Immature natural killer cell (primary cell): ENCODE measurements at regions not wholly inside any gene's neighbourhood (a gene's known extent, or its start where the extent isn't known, plus 50 kb on each side); places are given as distances from the start of the nearest gene placed in this dataset.
"Not testable (repeated sequence)": the region's sequence is repeated elsewhere in the genome, so short reads cannot be mapped to it uniquely, and the experiment has no call there.

Experiments used
- DNase-seq, 3 donors: peaks; one replicate each; pipeline ENCODE4 v3.0.0; 2022; ENCODE audit warnings: mixed read lengths in 1 of 3
- H3K27ac Mint-ChIP-seq, 6 donors: one replicate each; pipeline ENCODE4 v1.8.0; 2020; ENCODE audit warnings: mixed read lengths in 6 of 6, mild to moderate bottlenecking in 5 of 6, inconsistent platforms in 4 of 6, moderate library complexity in 3 of 6
- H3K27me3 Mint-ChIP-seq, 3 donors: one replicate each; pipeline ENCODE4 v1.8.0; 2020 to 2021; ENCODE audit warnings: low read depth in 3 of 3, mild to moderate bottlenecking in 3 of 3, mixed read lengths in 3 of 3, moderate library complexity in 3 of 3, inconsistent platforms in 1 of 3
- H3K36me3 Mint-ChIP-seq, 3 donors: one replicate each; pipeline ENCODE4 v1.8.0; 2020; ENCODE audit warnings: mixed read lengths in 3 of 3, inconsistent platforms in 2 of 3, mild to moderate bottlenecking in 2 of 3
- H3K4me1 Mint-ChIP-seq, 2 donors: one replicate each; pipeline ENCODE4 v1.8.0; 2020; ENCODE audit warnings: inconsistent platforms in 2 of 2, mild to moderate bottlenecking in 2 of 2, mixed read lengths in 2 of 2, moderate library complexity in 1 of 2
- H3K4me3 Mint-ChIP-seq, 5 donors: one replicate each; pipeline ENCODE4 v1.8.0; 2020; ENCODE audit warnings: mild to moderate bottlenecking in 5 of 5, mixed read lengths in 5 of 5, inconsistent platforms in 3 of 5, moderate library complexity in 3 of 5
- H3K9me3 Mint-ChIP-seq, 6 donors: one replicate each; pipeline ENCODE4 v1.8.0; 2020; ENCODE audit warnings: mild to moderate bottlenecking in 6 of 6, mixed read lengths in 6 of 6, inconsistent platforms in 4 of 6, moderate library complexity in 3 of 6

- Mint-ChIP-seq H3K9me3 (peaks cover 0 to 7% (median 0%) of the 10 kb centered on the region in 6 donors), H3K36me3 (no peaks in the 10 kb centered on the region), H3K4me1 (no peaks in the 10 kb centered on the region), H3K4me3 (no peak overlapping the region), H3K27me3 (peaks cover 0 to 6% (median 0%) of the 10 kb centered on the region in 3 donors), H3K27ac (no peak overlapping the region)
- no peak for DNase-seq
These were observed 104.9 kb downstream of the TEX13C start for GRCh38 chrX:125424536-125424935.

GRCh38 chrX:125436855-125437254, 117.2 kb downstream of the TEX13C start:
- H3K4me1 Mint-ChIP-seq: no peaks in the 10 kb centered on the region
- DNase-seq: no peak
- H3K9me3 Mint-ChIP-seq: no peaks in the 10 kb centered on the region
- no peak overlapping the region for H3K27ac Mint-ChIP-seq
- peaks cover 0 to 4% (median 0%) of the 10 kb centered on the region in 3 donors for H3K27me3 Mint-ChIP-seq
- H3K36me3 Mint-ChIP-seq: no peaks in the 10 kb centered on the region
- no peak overlapping the region for H3K4me3 Mint-ChIP-seq

- H3K4me1 Mint-ChIP-seq: no peaks in the 10 kb centered on the region
These were observed 119.7 kb downstream of the TEX13C start for GRCh38 chrX:125439194-125439849.

GRCh38 chrX:125444659-125445058, 125.0 kb downstream of the TEX13C start:
- Mint-ChIP-seq H3K36me3 (no peaks in the 10 kb centered on the region), H3K9me3 (peaks cover 0 to 5% (median 0%) of the 10 kb centered on the region in 6 donors), H3K4me1 (no peaks in the 10 kb centered on the region), H3K4me3 (no peak overlapping the region), H3K27ac (no peak overlapping the region), H3K27me3 (peaks cover 0 to 8% (median 4%) of the 10 kb centered on the region in 3 donors)
- DNase-seq: no peak

More at GRCh38 chrX:125439194-125439849, 119.7 kb downstream of the TEX13C start:
- Mint-ChIP-seq H3K27me3 (peaks cover 0 to 6% (median 4%) of the 10 kb centered on the region in 3 donors), H3K9me3 (no peaks in the 10 kb centered on the region), H3K36me3 (no peaks in the 10 kb centered on the region), H3K27ac (no peak overlapping the region), H3K4me3 (no peak overlapping the region)
- no peak for DNase-seq

- no peaks in the 10 kb centered on the region for H3K4me1 Mint-ChIP-seq
- H3K36me3 Mint-ChIP-seq: no peaks in the 10 kb centered on the region
- H3K9me3 Mint-ChIP-seq: no peaks in the 10 kb centered on the region
These were observed 155.8 kb downstream of the TEX13C start for GRCh38 chrX:125475482-125475881.

GRCh38 chrX:125492439-125492838, 172.8 kb downstream of the TEX13C start:
- no peak overlapping the region for H3K27ac Mint-ChIP-seq
- no peaks in the 10 kb centered on the region for H3K4me1 Mint-ChIP-seq
- peaks cover 0 to 6% (median 0%) of the 10 kb centered on the region in 6 donors for H3K9me3 Mint-ChIP-seq
- peaks cover 0 to 2% (median 0%) of the 10 kb centered on the region in 3 donors for H3K27me3 Mint-ChIP-seq
- DNase-seq: no peak
- H3K4me3 Mint-ChIP-seq: no peak overlapping the region
- no peaks in the 10 kb centered on the region for H3K36me3 Mint-ChIP-seq

More at GRCh38 chrX:125475482-125475881, 155.8 kb downstream of the TEX13C start:
- no peak for DNase-seq
- Mint-ChIP-seq H3K27ac (no peak overlapping the region), H3K27me3 (no peaks in the 10 kb centered on the region), H3K4me3 (no peak overlapping the region)

- H3K9me3 Mint-ChIP-seq, DNase-seq, H3K27ac Mint-ChIP-seq, H3K27me3 Mint-ChIP-seq, H3K4me3 Mint-ChIP-seq, H3K4me1 Mint-ChIP-seq, H3K36me3 Mint-ChIP-seq: not testable (repeated sequence)
These were observed 173.3 kb downstream of the TEX13C start for GRCh38 chrX:125493004-125493403.

GRCh38 chrX:125497667-125498066, 178.0 kb downstream of the TEX13C start:
- H3K27ac Mint-ChIP-seq: no peak overlapping the region
- DNase-seq: no peak
- no peaks in the 10 kb centered on the region for H3K4me1 Mint-ChIP-seq
- H3K36me3 Mint-ChIP-seq: no peaks in the 10 kb centered on the region
- peaks cover 0 to 3% (median 0%) of the 10 kb centered on the region in 3 donors for H3K27me3 Mint-ChIP-seq
- H3K9me3 Mint-ChIP-seq: peaks cover 0 to 5% (median 0%) of the 10 kb centered on the region in 6 donors
- H3K4me3 Mint-ChIP-seq: no peak overlapping the region

GRCh38 chrX:125503769-125504168, 184.1 kb downstream of the TEX13C start:
- Mint-ChIP-seq H3K9me3 (peaks cover 0 to 5% (median 3%) of the 10 kb centered on the region in 6 donors), H3K4me3 (no peak overlapping the region), H3K27ac (no peak overlapping the region), H3K27me3 (peaks cover 0 to 4% (median 0%) of the 10 kb centered on the region in 3 donors), H3K36me3 (no peaks in the 10 kb centered on the region), H3K4me1 (no peaks in the 10 kb centered on the region)
- DNase-seq: no peak

- Mint-ChIP-seq H3K27me3 (peaks cover 0 to 2% (median 0%) of the 10 kb centered on the region in 3 donors), H3K36me3 (no peaks in the 10 kb centered on the region), H3K4me1 (no peaks in the 10 kb centered on the region), H3K9me3 (peaks cover 0 to 8% (median 5%) of the 10 kb centered on the region in 6 donors), H3K4me3 (no peak overlapping the region), H3K27ac (no peak overlapping the region)
- no peak for DNase-seq
These were observed 185.5 kb downstream of the TEX13C start for GRCh38 chrX:125505207-125505606.

GRCh38 chrX:125507119-125507518, 187.4 kb downstream of the TEX13C start:
- Mint-ChIP-seq H3K27me3 (peaks cover 0 to 2% (median 0%) of the 10 kb centered on the region in 3 donors), H3K4me1 (no peaks in the 10 kb centered on the region), H3K27ac (no peak overlapping the region), H3K9me3 (peaks cover 0 to 6% (median 5%) of the 10 kb centered on the region in 6 donors), H3K36me3 (no peaks in the 10 kb centered on the region), H3K4me3 (no peak overlapping the region)
- no peak for DNase-seq

- H3K27ac Mint-ChIP-seq: no peak overlapping the region
- peaks cover 0 to 2% (median under 1%) of the 10 kb centered on the region in 6 donors for H3K9me3 Mint-ChIP-seq
- H3K36me3 Mint-ChIP-seq: no peaks in the 10 kb centered on the region
- DNase-seq: no peak
- no peaks in the 10 kb centered on the region for H3K4me1 Mint-ChIP-seq
- no peak overlapping the region for H3K4me3 Mint-ChIP-seq
- peaks cover 0 to 7% (median 0%) of the 10 kb centered on the region in 3 donors for H3K27me3 Mint-ChIP-seq
These were observed 200.4 kb downstream of the TEX13C start for GRCh38 chrX:125520029-125520428.

GRCh38 chrX:125522752-125523151, 203.1 kb downstream of the TEX13C start:
- no peaks in the 10 kb centered on the region for H3K36me3 Mint-ChIP-seq
- DNase-seq: no peak
- peaks cover 0 to 9% (median 0%) of the 10 kb centered on the region in 3 donors for H3K27me3 Mint-ChIP-seq
- no peak overlapping the region for H3K4me3 Mint-ChIP-seq
- H3K27ac Mint-ChIP-seq: no peak overlapping the region
- H3K4me1 Mint-ChIP-seq: no peaks in the 10 kb centered on the region
- peaks cover 0 to 5% (median under 1%) of the 10 kb centered on the region in 6 donors for H3K9me3 Mint-ChIP-seq

- Mint-ChIP-seq H3K4me1 (no peaks in the 10 kb centered on the region), H3K9me3 (peaks cover 0 to 11% (median 1%) of the 10 kb centered on the region in 6 donors), H3K4me3 (no peak overlapping the region), H3K36me3 (no peaks in the 10 kb centered on the region), H3K27ac (no peak overlapping the region), H3K27me3 (peaks cover 0 to 3% (median 0%) of the 10 kb centered on the region in 3 donors)
- DNase-seq: no peak
These were observed 212.9 kb downstream of the TEX13C start for GRCh38 chrX:125532411-125533089.
